GM12874 (cell line): ENCODE measurements at regions not wholly inside any gene's neighbourhood (a gene's known extent, or its start where the extent isn't known, plus 50 kb on each side); places are given as distances from the start of the nearest gene placed in this dataset.

ENCODE experiments used
- TF ChIP-seq, protein P1 (sequence below): IDR thresholded peaks from 2 replicates; pipeline ENCODE4 v1.5.1; 2011; ENCODE audit warnings: low read depth, mild to moderate bottlenecking, control low read depth, low read length, moderate library complexity; ENCODE audit not compliant: insufficient read depth

DNA sequence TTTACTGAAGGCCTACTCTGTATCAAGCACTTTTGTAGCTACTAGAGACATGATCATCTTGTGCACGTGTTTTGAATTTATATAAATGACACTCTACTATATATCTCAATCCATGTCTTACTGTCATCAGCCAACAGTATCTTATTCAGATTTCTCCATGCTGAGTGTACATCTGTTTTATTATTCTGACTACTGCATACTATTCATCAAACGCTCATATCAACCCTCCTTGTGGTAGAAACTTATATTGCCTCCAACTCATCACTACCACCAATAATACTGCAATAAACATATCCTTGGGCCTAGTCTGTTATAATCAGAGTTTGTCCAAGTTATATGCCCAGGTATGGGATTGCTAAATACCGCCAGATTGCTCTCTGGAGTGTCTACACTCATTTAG, 81.6 kb upstream of the IRF2BP2 start:
- TF ChIP-seq, protein P1, sequence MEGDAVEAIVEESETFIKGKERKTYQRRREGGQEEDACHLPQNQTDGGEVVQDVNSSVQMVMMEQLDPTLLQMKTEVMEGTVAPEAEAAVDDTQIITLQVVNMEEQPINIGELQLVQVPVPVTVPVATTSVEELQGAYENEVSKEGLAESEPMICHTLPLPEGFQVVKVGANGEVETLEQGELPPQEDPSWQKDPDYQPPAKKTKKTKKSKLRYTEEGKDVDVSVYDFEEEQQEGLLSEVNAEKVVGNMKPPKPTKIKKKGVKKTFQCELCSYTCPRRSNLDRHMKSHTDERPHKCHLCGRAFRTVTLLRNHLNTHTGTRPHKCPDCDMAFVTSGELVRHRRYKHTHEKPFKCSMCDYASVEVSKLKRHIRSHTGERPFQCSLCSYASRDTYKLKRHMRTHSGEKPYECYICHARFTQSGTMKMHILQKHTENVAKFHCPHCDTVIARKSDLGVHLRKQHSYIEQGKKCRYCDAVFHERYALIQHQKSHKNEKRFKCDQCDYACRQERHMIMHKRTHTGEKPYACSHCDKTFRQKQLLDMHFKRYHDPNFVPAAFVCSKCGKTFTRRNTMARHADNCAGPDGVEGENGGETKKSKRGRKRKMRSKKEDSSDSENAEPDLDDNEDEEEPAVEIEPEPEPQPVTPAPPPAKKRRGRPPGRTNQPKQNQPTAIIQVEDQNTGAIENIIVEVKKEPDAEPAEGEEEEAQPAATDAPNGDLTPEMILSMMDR, result no peak

DNA sequence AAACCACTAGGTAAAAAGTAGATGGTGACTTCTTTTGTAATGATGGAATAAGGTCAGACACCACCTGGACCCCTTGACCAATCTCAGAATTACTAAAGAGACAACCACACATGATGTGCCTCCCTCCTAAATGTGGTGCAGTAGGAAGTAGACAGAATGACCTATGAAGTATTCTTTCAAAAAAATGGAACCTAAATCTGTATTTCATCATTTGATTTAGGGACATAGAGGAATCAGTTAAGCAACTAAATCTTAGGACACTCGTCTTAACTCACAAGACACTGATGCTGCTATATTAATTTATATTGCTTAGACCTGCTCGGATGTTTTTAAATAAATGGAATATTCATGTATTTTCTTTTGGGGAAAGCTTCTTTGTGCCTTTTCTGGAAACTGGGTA, 80.9 kb upstream of the IRF2BP2 start:
- TF ChIP-seq, protein P1, result no peak

DNA sequence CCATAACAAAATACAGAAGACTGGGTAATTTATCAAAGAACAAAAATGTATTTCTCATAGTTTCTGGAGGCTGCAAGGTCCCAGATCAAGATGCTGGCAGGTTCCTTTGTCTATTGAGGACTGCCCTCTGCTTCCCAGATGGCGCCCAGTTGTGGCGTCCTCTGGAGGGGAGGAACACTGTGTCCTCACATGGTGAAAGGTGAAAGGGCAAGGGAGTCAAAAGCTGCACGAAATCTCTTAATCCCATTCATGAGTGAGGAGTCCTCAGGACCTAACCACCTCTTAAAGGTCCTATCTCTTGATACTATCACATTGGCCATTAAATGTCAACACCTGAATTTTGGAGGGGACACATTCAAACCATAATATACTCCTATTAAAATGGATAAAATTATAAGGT, 79.3 kb upstream of the IRF2BP2 start:
- TF ChIP-seq, protein P1, result no peak

DNA sequence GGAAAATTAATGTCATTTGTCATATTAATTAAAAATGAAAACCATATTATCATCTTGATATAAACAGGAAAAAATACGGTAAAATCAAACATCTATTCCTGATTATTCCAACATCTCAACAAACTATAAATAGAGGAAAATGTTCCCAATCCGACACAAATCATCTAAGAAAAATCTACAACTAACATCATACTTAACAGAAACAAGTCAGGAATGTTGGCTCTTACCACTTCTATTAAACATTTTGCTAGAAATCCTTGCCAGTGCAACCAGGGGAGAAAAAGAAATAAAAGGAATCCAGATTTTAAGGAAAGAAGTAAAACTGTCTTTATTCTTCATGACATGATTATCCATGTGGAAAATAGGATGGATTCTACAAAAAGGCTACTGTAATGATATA, 77.0 kb upstream of the IRF2BP2 start:
- TF ChIP-seq, protein P1, result no peak

DNA sequence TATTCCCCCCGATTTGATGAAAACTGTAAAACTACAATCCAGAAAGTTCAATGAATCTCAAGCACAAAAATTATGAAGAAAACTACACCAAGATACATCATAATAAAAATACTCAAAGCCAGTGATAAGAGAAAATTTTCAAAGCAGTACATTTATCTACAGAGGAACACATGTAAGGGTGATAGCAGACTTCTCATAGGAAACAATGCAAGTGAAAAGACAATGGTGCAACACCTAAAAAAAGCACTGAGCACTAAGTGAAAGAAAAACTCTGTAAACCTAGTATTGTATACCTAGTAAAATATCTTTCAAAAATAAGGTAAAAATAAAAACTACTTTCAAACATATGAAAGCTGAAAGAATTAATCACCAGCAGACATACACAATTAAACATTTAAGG, 76.1 kb upstream of the IRF2BP2 start:
- TF ChIP-seq, protein P1, result no peak

DNA sequence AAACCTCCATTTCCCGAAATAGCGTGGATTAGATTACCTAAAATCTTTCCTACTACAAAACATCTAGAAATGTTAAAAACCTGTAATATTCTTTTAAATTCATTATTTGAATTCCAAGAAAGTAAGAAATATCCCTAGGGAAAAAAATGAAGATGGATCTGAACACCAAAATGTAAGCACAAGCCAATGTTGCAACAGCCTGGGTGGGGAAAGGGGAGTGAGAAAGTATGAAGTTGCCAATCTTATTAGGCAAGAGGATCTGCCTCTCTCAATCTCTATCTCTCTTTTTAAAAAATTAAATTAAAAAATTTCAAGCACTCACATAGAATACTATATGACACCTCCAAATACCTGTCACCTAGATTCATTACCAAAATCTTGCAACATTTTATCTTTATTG, 74.9 kb upstream of the IRF2BP2 start:
- TF ChIP-seq, protein P1, result no peak

DNA sequence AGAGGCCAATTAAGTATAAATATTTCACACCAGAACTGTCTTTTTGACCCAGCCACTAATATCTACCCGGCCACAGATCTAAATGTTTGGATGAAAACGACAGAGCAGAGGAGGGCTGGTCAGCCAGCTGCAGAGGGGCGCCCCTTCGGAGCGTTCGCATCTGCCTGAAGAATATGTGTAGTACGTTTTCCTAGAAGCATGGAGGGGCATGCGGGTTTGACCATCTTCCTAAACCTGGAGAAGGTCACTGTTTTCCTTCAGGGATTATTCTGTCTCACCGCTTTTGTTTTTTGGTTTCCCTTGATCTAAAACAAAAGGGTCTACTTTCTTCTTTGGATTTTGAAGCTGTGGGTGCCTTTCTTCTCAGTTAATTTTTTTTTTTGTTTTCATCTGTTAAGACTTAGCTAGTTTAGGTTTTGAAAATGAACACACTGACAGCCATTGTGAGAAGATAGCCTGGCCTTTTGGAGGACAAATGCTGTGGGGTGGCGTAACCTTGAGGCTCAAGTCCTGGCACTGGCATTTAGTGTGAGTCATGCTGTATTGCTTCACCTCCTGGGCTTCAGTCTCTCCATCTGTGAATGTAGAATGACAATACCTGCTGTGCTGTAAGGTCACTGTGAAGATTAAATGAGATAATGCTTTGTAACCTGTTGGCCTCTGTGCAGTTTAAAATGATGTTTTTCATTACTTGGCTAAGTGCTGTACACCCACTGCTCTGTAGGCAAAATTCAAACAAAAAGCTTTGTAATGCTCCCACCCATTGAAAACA, 74.1 kb upstream of the IRF2BP2 start:
- TF ChIP-seq, protein P1, result no peak
